ENCODE measurements at regions not wholly inside any gene's neighbourhood (a gene's known extent, or its start where the extent isn't known, plus 50 kb on each side); places are given as distances from the start of the nearest gene placed in this dataset.

DNA sequence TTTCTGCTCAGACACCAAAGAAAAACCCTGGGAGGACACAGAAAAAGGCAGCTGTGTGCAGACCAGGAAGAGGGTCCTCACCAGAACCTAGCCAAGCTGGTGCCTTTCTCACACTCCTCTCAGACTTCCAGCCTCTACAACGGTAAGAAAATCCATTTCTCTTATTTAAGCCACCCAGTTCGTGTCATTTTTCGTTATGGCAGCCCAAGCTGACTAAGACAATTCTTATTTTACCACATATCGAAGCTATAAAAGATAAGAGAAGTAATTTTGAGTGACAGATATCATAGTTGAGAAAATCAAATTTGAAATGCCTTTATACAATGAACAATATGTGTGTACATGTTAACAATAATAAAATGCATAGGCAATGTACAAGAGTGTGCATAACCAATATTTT is 219.5 kb downstream of the CBLN2 start:
- TF ChIP-seq, protein P1, sequence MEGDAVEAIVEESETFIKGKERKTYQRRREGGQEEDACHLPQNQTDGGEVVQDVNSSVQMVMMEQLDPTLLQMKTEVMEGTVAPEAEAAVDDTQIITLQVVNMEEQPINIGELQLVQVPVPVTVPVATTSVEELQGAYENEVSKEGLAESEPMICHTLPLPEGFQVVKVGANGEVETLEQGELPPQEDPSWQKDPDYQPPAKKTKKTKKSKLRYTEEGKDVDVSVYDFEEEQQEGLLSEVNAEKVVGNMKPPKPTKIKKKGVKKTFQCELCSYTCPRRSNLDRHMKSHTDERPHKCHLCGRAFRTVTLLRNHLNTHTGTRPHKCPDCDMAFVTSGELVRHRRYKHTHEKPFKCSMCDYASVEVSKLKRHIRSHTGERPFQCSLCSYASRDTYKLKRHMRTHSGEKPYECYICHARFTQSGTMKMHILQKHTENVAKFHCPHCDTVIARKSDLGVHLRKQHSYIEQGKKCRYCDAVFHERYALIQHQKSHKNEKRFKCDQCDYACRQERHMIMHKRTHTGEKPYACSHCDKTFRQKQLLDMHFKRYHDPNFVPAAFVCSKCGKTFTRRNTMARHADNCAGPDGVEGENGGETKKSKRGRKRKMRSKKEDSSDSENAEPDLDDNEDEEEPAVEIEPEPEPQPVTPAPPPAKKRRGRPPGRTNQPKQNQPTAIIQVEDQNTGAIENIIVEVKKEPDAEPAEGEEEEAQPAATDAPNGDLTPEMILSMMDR (IDR thresholded peaks at IDR 0.05; ENCODE audit: low read depth, low read length, missing control alignments): no peak
- in situ Hi-C loops (cut with HindIII; ENCODE audit: low pct_ligation_motif_present, low sequenced_read_pairs): no loop called here
- H3K36me3 ChIP-seq (replicated peaks): no peaks in the 10 kb centered on the region
- no peak for DNase-seq
- H3K27me3 ChIP-seq (replicated peaks): no peaks in the 10 kb centered on the region
- no peak overlapping the region for H3K4me3 ChIP-seq (ENCODE audit: low read depth, low read length)
- no peak overlapping the region for H3K27ac ChIP-seq

DNA sequence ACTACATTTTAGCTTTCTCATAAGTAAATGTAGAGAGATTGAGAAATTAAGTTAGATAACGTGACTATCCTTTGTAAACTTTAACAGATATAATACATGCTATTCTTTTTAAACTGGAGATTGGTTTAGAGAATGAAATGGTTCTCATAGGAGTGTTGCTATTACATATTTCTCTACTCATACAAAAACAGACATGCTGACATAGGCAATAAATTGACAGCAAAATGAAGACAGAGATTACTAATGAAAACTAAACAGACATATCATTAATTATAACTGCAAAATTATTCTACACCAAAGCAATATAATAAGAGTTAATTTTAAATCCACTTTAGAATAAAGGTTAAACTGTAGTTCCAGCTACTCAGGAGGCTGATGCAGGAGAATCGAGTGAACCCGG is 227.6 kb downstream of the CBLN2 start:
- TF ChIP-seq, protein P1 (IDR thresholded peaks at IDR 0.05; ENCODE audit: low read depth, low read length, missing control alignments): no peak
- Histone ChIP-seq H3K27ac (no peak overlapping the region), H3K36me3 (replicated peaks) (no peaks in the 10 kb centered on the region), H3K4me3 (ENCODE audit: low read depth, low read length) (no peak overlapping the region), H3K27me3 (replicated peaks) (no peaks in the 10 kb centered on the region)
- in situ Hi-C loops (cut with HindIII; ENCODE audit: low pct_ligation_motif_present, low sequenced_read_pairs): no loop called here
- no peak for DNase-seq

DNA sequence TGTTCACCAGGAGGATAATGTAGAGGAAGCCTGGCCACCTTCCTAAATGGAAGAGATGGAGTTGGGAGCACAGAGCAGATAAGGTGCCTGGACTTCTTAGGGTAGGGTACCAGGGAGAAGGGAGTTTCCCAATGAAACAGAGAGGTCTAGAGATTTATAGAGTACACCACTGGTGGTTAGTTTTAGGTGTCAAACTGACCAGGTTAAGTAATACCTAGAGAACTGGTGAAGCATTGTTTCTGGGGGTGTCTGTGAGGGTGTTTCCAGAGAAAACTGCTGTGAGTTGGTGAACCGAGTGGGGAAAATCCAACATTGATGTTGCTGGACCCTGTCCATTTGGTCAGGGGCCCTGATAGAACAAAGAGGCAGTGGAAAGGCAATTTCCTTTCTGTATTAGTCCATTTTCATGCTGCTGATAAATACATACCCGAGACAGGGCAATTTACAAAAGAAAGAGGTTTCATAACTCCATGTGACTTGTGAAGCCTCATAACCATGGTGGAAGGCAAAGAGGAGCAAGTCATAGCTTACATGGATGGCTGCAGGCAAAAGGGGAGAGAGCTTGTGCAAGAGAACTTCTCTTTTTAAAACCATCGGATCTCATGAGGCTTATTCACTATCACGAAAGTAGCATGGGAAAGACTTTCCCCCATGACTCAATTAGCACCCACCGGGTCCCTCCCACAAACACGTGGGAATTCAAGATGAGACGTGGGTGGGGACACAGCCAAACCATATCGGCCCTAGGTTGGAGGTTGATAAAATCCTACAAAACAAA is 260.8 kb downstream of the CBLN2 start:
- no peak for DNase-seq
- Histone ChIP-seq H3K27me3 (replicated peaks) (no peaks in the 10 kb centered on the region), H3K27ac (no peak overlapping the region), H3K4me3 (ENCODE audit: low read depth, low read length) (no peak overlapping the region), H3K36me3 (replicated peaks) (no peaks in the 10 kb centered on the region)
- TF ChIP-seq, protein P1 (IDR thresholded peaks at IDR 0.05; ENCODE audit: low read depth, low read length, missing control alignments): no peak
- in situ Hi-C loops (cut with HindIII; ENCODE audit: low pct_ligation_motif_present, low sequenced_read_pairs): no loop called here

DNA sequence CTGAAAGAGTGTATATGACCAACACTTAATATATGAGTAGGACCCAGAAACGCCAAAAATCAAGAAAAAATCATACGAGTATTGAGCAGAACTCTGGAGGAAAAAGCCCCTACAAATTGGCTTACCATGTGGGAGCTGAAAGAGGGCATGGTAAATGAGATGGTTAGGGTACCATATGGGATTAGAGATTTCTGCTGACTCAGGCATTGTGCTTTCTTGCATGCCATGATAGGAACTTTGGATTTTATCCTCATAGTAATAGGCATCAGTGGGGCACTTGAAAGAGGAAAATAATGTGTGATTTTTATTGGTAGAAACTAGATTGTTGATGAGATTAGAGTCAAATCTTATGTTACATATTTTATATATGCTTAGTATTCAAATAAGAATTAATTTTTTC is 271.1 kb downstream of the CBLN2 start:
- in situ Hi-C loops (cut with HindIII; ENCODE audit: low pct_ligation_motif_present, low sequenced_read_pairs): no loop called here
- no peak overlapping the region for H3K27ac ChIP-seq
- H3K4me3 ChIP-seq (ENCODE audit: low read depth, low read length): no peak overlapping the region
- H3K27me3 ChIP-seq (replicated peaks): no peaks in the 10 kb centered on the region
- no peaks in the 10 kb centered on the region for H3K36me3 ChIP-seq (replicated peaks)
- no peak for DNase-seq
- TF ChIP-seq, protein P1 (IDR thresholded peaks at IDR 0.05; ENCODE audit: low read depth, low read length, missing control alignments): no peak

DNA sequence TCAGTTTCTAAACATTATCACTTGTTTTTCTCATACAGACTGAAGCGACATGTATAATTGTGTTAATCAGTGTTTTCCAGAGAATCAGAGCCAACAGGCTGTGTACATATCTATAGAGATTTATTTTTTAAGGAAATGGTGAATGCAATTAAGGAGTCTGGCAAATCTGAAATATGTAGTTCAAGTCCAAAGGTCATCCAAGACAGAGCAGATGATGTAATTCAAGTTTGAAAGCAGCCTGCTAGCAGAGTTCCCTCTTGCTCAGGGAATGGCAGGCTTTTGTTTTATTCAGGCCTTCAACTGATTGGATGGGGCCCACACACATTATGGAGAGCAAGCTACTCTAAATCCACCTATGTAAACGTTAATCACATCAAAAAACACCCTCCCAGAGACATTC is 282.6 kb downstream of the CBLN2 start:
- H3K27ac ChIP-seq: no peak overlapping the region
- in situ Hi-C loops (cut with HindIII; ENCODE audit: low pct_ligation_motif_present, low sequenced_read_pairs): no loop called here
- H3K36me3 ChIP-seq (replicated peaks): no peaks in the 10 kb centered on the region
- H3K27me3 ChIP-seq (replicated peaks): no peaks in the 10 kb centered on the region
- TF ChIP-seq, protein P1 (IDR thresholded peaks at IDR 0.05; ENCODE audit: low read depth, low read length, missing control alignments): no peak
- no peak overlapping the region for H3K4me3 ChIP-seq (ENCODE audit: low read depth, low read length)
- DNase-seq: no peak

- DNase-seq: no peak
- Histone ChIP-seq H3K27me3 (replicated peaks) (no peaks in the 10 kb centered on the region), H3K4me3 (ENCODE audit: low read depth, low read length) (no peak overlapping the region), H3K27ac (no peak overlapping the region), H3K36me3 (replicated peaks) (no peaks in the 10 kb centered on the region)
- TF ChIP-seq, protein P1 (IDR thresholded peaks at IDR 0.05; ENCODE audit: low read depth, low read length, missing control alignments): no peak
- in situ Hi-C loops (cut with HindIII; ENCODE audit: low pct_ligation_motif_present, low sequenced_read_pairs): no loop called here
These were observed 298.1 kb downstream of the CBLN2 start for GRCh38 chr18:72246076-72246475.

All from brain microvascular endothelial cell (primary cell).